IMR-90 (cell line): ENCODE measurements at regions not wholly inside any gene's neighbourhood (a gene's known extent, or its start where the extent isn't known, plus 50 kb on each side); places are given as distances from the start of the nearest gene placed in this dataset.

Source experiments
- ATAC-seq: fragments of 200-7000 bp; cut with Tn5 transposase; 2 replicates; pipeline ENCODE4 v1.9.1; 2020; ENCODE audit warnings: low read depth, mild to moderate bottlenecking, moderate library complexity
- BruUV-seq: library from RNA; stranded (reverse); fragments of 400-500 nt; replicated peaks from 2 replicates; lab custom pipeline; 2021; lab: Mats Ljungman, UMichigan
- CTCF ChIA-PET: fragments of 300-600 bp; formaldehyde crosslinking; extraction: SDS; loops from one replicate; lab custom pipeline; 2021; ENCODE audit warnings: antibody characterized with exemption; lab: Yijun Ruan, JAX
- POLR2A ChIA-PET: fragments of 300-600 bp; sonication (Branson Sonifier 250); formaldehyde crosslinking; loops from one replicate; lab custom pipeline; 2022; ENCODE audit warnings: antibody characterized with exemption; ENCODE audit not compliant: unreplicated experiment; lab: Charles Lee
- DNase-seq: peaks from one replicate; pipeline ENCODE4 v3.0.0; 2013
- H2AFZ ChIP-seq: replicated peaks from 2 replicates; pipeline ENCODE3; 2013; ENCODE audit warnings: low read length, mild to moderate bottlenecking; ENCODE audit not compliant: poor library complexity
- H2AK5ac ChIP-seq: 2 replicates; pipeline ENCODE4 v1.6.1; 2013; ENCODE audit warnings: low read depth, low read length, inconsistent platforms
- H2AK9ac ChIP-seq: replicated peaks from 2 replicates; pipeline ENCODE3; 2013; ENCODE audit warnings: mild to moderate bottlenecking, low read depth, low read length, moderate library complexity; ENCODE audit not compliant: poor library complexity
- H2BK120ac ChIP-seq: 2 replicates; pipeline ENCODE4 v1.6.1; 2013; ENCODE audit warnings: low read depth, low read length, inconsistent platforms
- H2BK15ac ChIP-seq: 3 replicates; pipeline ENCODE4 v1.6.1; 2013; ENCODE audit warnings: low read depth, low read length, inconsistent platforms
- H2BK20ac ChIP-seq: 2 replicates; pipeline ENCODE4 v1.6.1; 2013; ENCODE audit warnings: low read depth, mild to moderate bottlenecking, inconsistent platforms, low read length, moderate library complexity
- H2BK5ac ChIP-seq: 2 replicates; pipeline ENCODE4 v1.6.1; 2013; ENCODE audit warnings: mild to moderate bottlenecking, low read depth, low read length, inconsistent platforms; ENCODE audit not compliant: poor library complexity, severe bottlenecking
- H3K14ac ChIP-seq: replicated peaks from 2 replicates; pipeline ENCODE4 v1.6.1; 2013; ENCODE audit warnings: low read depth, low read length, inconsistent platforms
- H3K18ac ChIP-seq: 2 replicates; pipeline ENCODE4 v1.6.1; 2013; ENCODE audit warnings: low read depth, low read length, control low read depth
- H3K23ac ChIP-seq: 2 replicates; pipeline ENCODE4 v1.6.1; 2013; ENCODE audit warnings: low read depth, low read length, inconsistent platforms
- H3K27ac ChIP-seq: 2 replicates; pipeline ENCODE4 v1.5.1; 2013; ENCODE audit warnings: mild to moderate bottlenecking, control low read depth, low read length; ENCODE audit not compliant: insufficient read depth
- H3K27me3 ChIP-seq: 2 replicates; pipeline ENCODE4 v1.6.1; 2013; ENCODE audit warnings: low read length; ENCODE audit not compliant: control insufficient read depth, insufficient read depth
- H3K36me3 ChIP-seq: 2 replicates; pipeline ENCODE4 v1.6.1; 2013; ENCODE audit warnings: low read length, mixed read lengths; ENCODE audit not compliant: control insufficient read depth, insufficient read depth
- H3K4ac ChIP-seq: 2 replicates; pipeline ENCODE4 v1.6.1; 2013; ENCODE audit warnings: low read depth, low read length, inconsistent platforms
- H3K4me1 ChIP-seq: 2 replicates; pipeline ENCODE4 v1.6.1; 2013; ENCODE audit warnings: low read length, mixed read lengths; ENCODE audit not compliant: control insufficient read depth, insufficient read depth
- H3K4me2 ChIP-seq: 2 replicates; pipeline ENCODE4 v1.6.1; 2013; ENCODE audit warnings: low read depth, mild to moderate bottlenecking, control low read depth, low read length, moderate library complexity
- H3K4me3 ChIP-seq: 2 replicates; pipeline ENCODE4 v1.5.1; 2013; ENCODE audit warnings: low read depth, mild to moderate bottlenecking, control low read depth, low read length, moderate library complexity; ENCODE audit not compliant: insufficient read depth
- H3K56ac ChIP-seq: 2 replicates; pipeline ENCODE4 v1.6.1; 2013; ENCODE audit warnings: low read length, inconsistent platforms; ENCODE audit not compliant: insufficient read depth; ENCODE audit errors: extremely low read depth
- H3K79me1 ChIP-seq, 2 experiments: 2 replicates each; pipeline ENCODE4 v1.6.1; 2013; ENCODE audit warnings: low read length in 2 of 2, inconsistent platforms in 1 of 2, low read depth in 1 of 2
- H3K9ac ChIP-seq: 2 replicates; pipeline ENCODE4 v1.6.1; 2013; ENCODE audit warnings: low read depth, low read length, control low read depth
- H3K9me1 ChIP-seq: 2 replicates; pipeline ENCODE4 v1.6.1; 2013; ENCODE audit warnings: low read length, inconsistent platforms; ENCODE audit not compliant: insufficient read depth
- H3K9me3 ChIP-seq: 2 replicates; pipeline ENCODE4 v1.6.1; 2013; ENCODE audit warnings: low read length; ENCODE audit not compliant: control insufficient read depth, insufficient read depth
- H4K20me1 ChIP-seq: 2 replicates; pipeline ENCODE4 v1.6.1; 2013; ENCODE audit warnings: low read length, inconsistent platforms; ENCODE audit not compliant: insufficient read depth
- H4K5ac ChIP-seq: 2 replicates; pipeline ENCODE4 v1.6.1; 2013; ENCODE audit warnings: mild to moderate bottlenecking, low read depth, low read length, control low read depth
- H4K8ac ChIP-seq, 2 experiments: 2 replicates each; pipeline ENCODE4 v1.6.1; 2013; ENCODE audit warnings: low read depth in 2 of 2, low read length in 2 of 2, control low read depth in 1 of 2, inconsistent platforms in 1 of 2
- H4K91ac ChIP-seq: 2 replicates; pipeline ENCODE4 v1.6.1; 2013; ENCODE audit warnings: low read depth, low read length, inconsistent platforms; ENCODE audit not compliant: insufficient read depth
- CHD1 ChIP-seq: IDR thresholded peaks from 2 replicates; pipeline ENCODE4 v1.6.1; 2012; ENCODE audit warnings: low read depth, low read length, improper control_type of control experiment
- RAD21 ChIP-seq: IDR thresholded peaks from 2 replicates; pipeline ENCODE4 v1.6.1; 2012; ENCODE audit warnings: low read length, improper control_type of control experiment
- RFX5 ChIP-seq: IDR thresholded peaks from 2 replicates; pipeline ENCODE4 v1.8.0; 2012; ENCODE audit warnings: low read depth, mild to moderate bottlenecking, low read length, moderate library complexity
- WGBS, 2 experiments: methylation state at CpG; one replicate each; pipeline versions ENCODE4 v1.1.5 to v1.1.7; 2013; ENCODE audit warnings: missing lambda C conversion rate in 2 of 2; ENCODE audit not compliant: insufficient read length in 1 of 2; ENCODE audit errors: extremely low coverage in 2 of 2; 5-methylcytosine and 5-hydroxymethylcytosine counted together
- dilution Hi-C: fragments of 300-500 bp; cut with HindIII; formaldehyde crosslinking; loops from one replicate; pipeline ENCODE4 v1.14.3; 2018; ENCODE audit warnings: low sequenced_read_pairs; ENCODE audit not compliant: unreplicated experiment
- in situ Hi-C: fragments of 300-500 bp; cut with MboI; formaldehyde crosslinking; loops from 3 replicates; pipeline ENCODE4 v1.14.3; 2019; ENCODE audit warnings: low sequenced_read_pairs, inconsistent platforms, mixed read lengths
- intact Hi-C: fragments of 100-400 bp; cut with micrococcal nuclease; formaldehyde crosslinking; loops from 2 replicates; pipeline ENCODE4 v1.10.0; 2022

- no TSS peak for BruUV-seq
- H3K4me1 ChIP-seq: peaks cover 6% of the 10 kb centered on the region
- no peak for ATAC-seq
- no CpG with 5 or more reads among the region's 4 CpGs for WGBS, 2 experiments
- H4K91ac ChIP-seq: no peak overlapping the region
- in situ Hi-C loops (no loop called here), dilution Hi-C loops (no loop called here), intact Hi-C loops (no loop called here)
- CTCF ChIA-PET: no interaction called here
- H2AFZ ChIP-seq: no peak overlapping the region
- no peak overlapping the region for H3K27ac ChIP-seq
- H3K9me1 ChIP-seq: no peaks in the 10 kb centered on the region
- H2BK120ac ChIP-seq: no peak overlapping the region
- H3K9ac ChIP-seq: no peak overlapping the region
- no peak overlapping the region for H4K5ac ChIP-seq
- peaks cover 36% of the 10 kb centered on the region for H3K27me3 ChIP-seq
- no peaks in the 10 kb centered on the region for H3K36me3 ChIP-seq
- no peaks in the 10 kb centered on the region for H4K20me1 ChIP-seq
- H3K4ac ChIP-seq: no peak overlapping the region
- no peaks in the 10 kb centered on the region for H3K79me1 ChIP-seq
- POLR2A ChIA-PET: no interaction called here
- no peak overlapping the region for H2BK20ac ChIP-seq
- H3K18ac ChIP-seq: no peak overlapping the region
- H2BK15ac ChIP-seq: no peak overlapping the region
- no peak overlapping the region for H3K4me3 ChIP-seq
- H3K23ac ChIP-seq: no peak overlapping the region
- no peaks in the 10 kb centered on the region; the same call in 1 of the 2 replicates for H3K9me3 ChIP-seq
- no peak for DNase-seq
- no peak overlapping the region for H2BK5ac ChIP-seq
- H2AK5ac ChIP-seq: no peak overlapping the region
- TF ChIP-seq RFX5 (no peak), CHD1 (no peak), RAD21 (no peak)
- no peak overlapping the region for H3K14ac ChIP-seq
- H4K8ac ChIP-seq: no peak overlapping the region
- no peak overlapping the region for H3K56ac ChIP-seq
- no peak overlapping the region for H3K4me2 ChIP-seq
- no peak overlapping the region for H2AK9ac ChIP-seq
Measured at GRCh38 chr15:101550124-101550523, 60.6 kb upstream of the PCSK6 start.
